A549 (cell line): ENCODE measurements at regions not wholly inside any gene's neighbourhood (a gene's known extent, or its start where the extent isn't known, plus 50 kb on each side); places are given as distances from the start of the nearest gene placed in this dataset.

Experiments used
- CHD2 ChIP-seq: fragments of 150-350 bp; IDR thresholded peaks from 2 replicates; pipeline ENCODE4 v1.6.1; 2014; ENCODE audit warnings: low read length; ENCODE audit not compliant: partially characterized antibody
- CTCF ChIP-seq: fragments of >200 bp; sonication (Bioruptor Twin); formaldehyde crosslinking; IDR thresholded peaks from 3 replicates; pipeline ENCODE4 v1.5.1; 2016
- JUN ChIP-seq, 2 experiments: fragments of >200 bp; sonication (Bioruptor Twin); formaldehyde crosslinking; IDR thresholded peaks; 2 replicates in 1 of 2; 3 replicates in 1 of 2; pipeline ENCODE4 v1.6.1; 2016 to 2017
- POLR2AphosphoS2 ChIP-seq: conservative IDR thresholded peaks from 2 replicates; pipeline ENCODE4 v1.6.1; 2012; ENCODE audit warnings: low read length, improper control_type of control experiment, inconsistent platforms

DNA sequence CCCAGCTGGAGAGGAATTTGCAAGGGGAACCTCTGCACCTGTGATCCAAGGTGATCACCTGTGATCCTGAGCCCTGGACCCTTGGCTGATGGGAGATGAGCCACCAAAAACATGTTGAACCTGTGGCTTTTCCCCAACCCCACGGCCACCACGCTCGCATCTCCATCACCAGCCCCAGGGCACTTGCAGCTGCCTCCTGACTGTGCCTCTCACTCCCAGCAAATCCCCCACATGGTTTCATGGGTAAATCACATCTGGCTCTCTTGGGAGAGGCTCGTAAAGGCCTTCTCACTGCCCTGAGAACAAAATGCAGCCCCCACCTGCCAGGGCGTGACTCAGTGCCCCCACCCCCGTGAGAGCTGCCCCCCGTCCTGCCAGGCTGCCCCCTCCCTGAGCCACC, 76.0 kb downstream of the RFLNA start:
- TF ChIP-seq CTCF = no peak
- TF ChIP-seq JUN (IDR thresholded peaks at IDR 0.05) = peak in 1 of 2 experiments; percentile 5; a peak in 1 of 5 replicates
- no peak for TF ChIP-seq CHD2
- no peak for TF ChIP-seq POLR2AphosphoS2
